PC-3 (cell line): ENCODE measurements at regions not wholly inside any gene's neighbourhood (a gene's known extent, or its start where the extent isn't known, plus 50 kb on each side); places are given as distances from the start of the nearest gene placed in this dataset.

ENCODE experiments used
- CTCF ChIP-seq: fragments of 300-600 bp; sonication (generic); conservative IDR thresholded peaks from 2 replicates; pipeline ENCODE4 v1.5.1; 2017; ENCODE audit warnings: antibody characterized with exemption, low read depth, mild to moderate bottlenecking, low read length
- EZH2 ChIP-seq: fragments of 300-600 bp; sonication (generic); IDR thresholded peaks from one replicate; pipeline ENCODE4 v1.6.1; 2017; ENCODE audit warnings: antibody characterized with exemption, mild to moderate bottlenecking, low read length; ENCODE audit not compliant: unreplicated experiment
- EZH2phosphoT487 ChIP-seq: fragments of 300-600 bp; sonication (generic); IDR thresholded peaks from 2 replicates; pipeline ENCODE4 v1.6.1; 2018; ENCODE audit warnings: mild to moderate bottlenecking, antibody characterized with exemption, low read length, borderline replicate concordance

GRCh38 chr10:44675387-44675874 is 235.7 kb upstream of the TMEM72 start:
- TF ChIP-seq CTCF: no peak
- no peak for TF ChIP-seq EZH2
- TF ChIP-seq EZH2phosphoT487: no peak
